Activated gamma-delta T cell treated with Interleukin-2 at 50 U/mL for 16 hours (primary cell): ENCODE measurements at regions not wholly inside any gene's neighbourhood (a gene's known extent, or its start where the extent isn't known, plus 50 kb on each side); places are given as distances from the start of the nearest gene placed in this dataset.

Experiments used
- DNase-seq: peaks from one replicate; pipeline ENCODE4 v3.0.0-alpha.2; 2020

DNA sequence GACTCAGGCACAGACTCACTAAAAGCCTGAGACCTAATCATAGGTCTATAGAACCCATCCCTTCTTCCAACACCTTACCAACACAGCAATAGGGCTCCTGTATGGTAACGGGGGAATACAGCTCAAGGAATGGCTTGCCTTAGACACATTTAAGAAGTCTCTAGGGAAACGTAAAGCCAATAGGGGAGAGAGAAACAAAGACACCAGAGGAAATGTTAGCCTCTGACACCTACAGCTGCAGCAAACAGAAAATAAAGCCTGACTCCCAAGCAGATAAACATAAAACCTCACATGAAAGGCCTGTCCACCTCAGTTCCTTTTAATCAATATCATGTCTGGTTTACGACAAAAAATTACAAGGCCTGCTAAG, 51.1 kb upstream of the NCOA1 start:
- no peak for DNase-seq

GRCh38 chr2:24439280-24439970, 51.6 kb upstream of the NCOA1 start:
- DNase-seq = no peak

- no peak for DNase-seq
These were observed 52.9 kb upstream of the NCOA1 start for GRCh38 chr2:24438106-24438505.

DNA sequence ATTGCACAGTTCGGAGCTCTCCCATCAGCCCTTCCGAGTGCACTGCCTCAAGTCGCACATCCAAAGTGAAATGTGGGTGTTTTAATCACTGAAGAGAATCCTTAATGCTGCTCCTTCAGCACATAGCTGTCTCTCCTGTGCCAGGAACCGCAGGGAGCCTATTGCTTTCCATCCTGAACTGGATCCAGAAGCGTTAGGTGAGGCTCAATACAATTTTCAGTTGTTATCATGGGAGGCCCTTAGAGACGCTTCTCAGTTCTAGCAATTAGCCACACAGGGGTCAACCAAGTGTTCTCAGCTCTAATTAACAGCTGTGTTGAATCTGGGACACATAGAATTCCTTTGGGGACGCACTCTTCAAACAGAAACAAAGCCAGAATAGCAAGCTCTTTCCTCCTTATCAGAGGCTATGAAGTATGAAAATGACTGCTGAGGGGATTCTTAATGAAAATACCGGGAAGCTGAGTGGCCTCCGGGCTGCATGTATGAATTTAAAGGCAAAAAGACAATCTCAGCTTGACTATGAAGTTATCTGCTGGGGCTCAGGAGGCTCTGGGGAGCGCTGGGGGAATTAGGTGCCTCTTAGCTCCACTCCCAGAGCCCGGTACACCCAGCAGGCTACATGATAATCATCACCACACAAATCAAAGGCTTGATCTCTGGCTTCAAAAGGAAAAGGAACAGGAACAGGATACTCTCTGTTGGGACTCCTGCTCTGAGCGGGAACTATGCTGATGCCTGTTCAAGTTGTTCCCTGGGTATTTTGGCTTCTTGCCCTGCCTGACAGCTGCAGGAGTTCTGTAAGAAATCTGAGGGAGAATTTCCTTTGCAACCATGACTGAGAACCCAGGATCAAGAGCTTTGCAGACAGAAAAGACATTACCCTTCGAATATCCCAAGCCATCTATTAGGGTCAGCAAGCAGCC, 55.4 kb upstream of the NCOA1 start:
- no peak for DNase-seq

DNA sequence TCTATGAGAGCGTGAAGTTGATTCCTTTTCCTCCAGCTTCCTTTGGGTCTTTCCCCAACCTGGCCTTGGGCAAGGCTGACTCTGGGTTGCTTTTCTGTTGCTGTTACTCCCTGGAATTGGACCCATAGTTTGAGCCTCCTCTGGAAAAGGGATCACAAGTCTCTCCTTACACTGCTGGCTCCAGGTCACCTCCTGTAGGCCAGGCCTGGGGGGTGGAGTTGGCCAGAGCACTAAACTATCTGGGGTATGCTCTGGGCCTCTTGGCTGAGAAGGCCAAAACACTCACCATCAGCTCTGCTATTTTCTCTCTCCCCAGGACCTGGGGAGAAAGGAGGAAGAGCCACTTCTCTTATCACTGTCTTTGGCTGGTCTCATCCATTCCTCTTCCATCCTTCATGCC, 56.5 kb upstream of the NCOA1 start:
- DNase-seq = no peak

DNA sequence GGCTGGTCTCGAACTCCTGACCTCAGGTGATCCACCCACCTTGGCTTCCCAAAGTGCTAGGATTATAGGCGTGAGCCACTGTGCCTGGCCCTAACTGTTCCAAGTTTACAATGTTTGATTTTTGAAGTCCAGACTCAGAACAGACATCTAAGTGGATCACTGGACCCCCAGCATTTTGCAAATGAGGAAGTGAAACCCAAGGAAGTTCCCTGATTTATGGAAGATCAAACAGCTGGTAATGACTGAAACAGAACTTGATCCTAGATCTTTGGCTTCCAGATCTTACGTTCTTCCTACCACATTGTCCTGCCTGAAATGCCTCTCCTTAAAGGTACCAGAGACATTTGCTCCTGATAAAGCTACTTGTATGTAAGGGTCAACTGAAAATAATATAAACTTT, 58.3 kb upstream of the NCOA1 start:
- no peak for DNase-seq

DNA sequence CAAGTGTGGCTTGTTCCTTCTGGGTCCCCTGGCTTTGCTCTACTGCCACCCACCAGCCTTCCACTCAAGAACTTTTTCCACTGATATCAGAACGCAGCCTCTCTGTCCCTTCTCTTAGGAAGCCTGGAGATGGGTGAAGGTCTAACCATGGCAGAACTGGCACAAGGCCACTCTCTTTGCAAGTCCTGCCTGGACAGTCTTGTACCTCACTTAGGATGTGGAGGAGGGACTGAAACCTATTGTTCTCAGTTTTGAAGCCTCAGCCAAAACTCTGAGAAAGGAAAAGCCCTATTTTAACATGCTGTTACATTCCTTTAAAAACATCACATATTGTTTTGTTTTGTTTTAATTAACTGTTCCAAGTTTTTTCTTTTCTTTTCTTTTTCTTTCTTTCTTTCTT, 58.9 kb upstream of the NCOA1 start:
- no peak for DNase-seq

DNA sequence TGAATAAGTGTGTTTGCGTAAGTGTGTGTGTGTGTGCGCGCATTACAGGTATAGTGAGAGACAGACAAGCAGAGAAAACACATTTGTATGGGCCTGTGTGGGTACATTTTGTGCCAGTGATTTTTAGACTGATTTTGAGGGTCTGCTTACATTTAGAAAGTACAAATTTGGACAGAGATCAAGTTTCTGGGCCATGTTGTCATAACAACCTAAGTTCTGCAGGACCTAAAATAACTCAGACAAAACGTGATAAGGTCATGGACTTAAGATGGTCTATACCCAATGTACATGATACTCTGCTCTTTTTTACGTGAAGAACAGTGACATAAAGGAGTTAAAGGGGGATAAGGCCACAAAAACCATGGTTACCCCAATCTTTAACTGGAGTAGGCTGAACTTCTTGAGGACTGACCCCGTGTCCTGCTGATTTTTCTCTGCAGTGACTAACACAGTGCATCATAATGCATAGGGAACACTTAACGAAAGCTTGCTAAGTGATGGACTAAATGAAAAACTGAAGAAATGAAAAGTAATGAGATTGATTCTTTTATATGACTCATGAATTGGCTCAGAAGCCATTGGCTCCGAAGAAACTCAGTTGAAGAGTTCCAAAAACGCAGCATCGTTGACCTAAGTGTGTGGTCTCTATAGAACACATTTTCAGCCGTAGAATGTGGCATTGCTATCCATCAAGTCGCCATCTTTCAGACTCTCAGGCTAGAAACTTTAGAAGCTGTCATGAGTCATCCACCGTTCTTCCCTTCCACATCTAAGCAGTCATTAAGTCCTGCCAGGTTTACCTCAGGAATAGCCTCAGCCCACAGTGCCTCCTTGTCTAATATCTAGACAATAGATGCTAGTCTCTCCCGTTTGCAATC, 61.6 kb upstream of the NCOA1 start:
- no peak for DNase-seq

- DNase-seq = no peak
These were observed 64.1 kb upstream of the ITSN2 start for GRCh38 chr2:24424387-24424786.

GRCh38 chr2:24423095-24423494, 62.8 kb upstream of the ITSN2 start:
- no peak for DNase-seq

DNA sequence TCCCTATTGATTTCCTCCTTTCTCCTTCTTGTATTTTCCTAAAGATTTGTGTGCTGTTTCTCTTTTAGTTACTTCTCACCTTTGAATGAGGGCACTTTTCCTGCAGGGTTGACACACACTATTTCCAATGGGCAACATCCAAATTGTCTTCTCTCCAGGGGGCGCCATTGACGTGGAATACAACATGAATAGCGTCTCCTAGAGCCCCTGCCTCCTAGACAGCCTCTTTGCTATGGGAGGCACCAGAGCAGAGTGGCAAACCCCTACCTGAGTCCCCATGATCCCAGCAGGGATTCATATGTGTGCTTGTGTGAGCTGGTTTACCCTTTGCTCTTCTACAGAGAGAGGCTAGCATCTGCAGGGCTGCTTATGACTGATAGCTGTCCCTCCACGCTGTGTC, 61.3 kb upstream of the ITSN2 start:
- DNase-seq = peak; percentile 53

DNA sequence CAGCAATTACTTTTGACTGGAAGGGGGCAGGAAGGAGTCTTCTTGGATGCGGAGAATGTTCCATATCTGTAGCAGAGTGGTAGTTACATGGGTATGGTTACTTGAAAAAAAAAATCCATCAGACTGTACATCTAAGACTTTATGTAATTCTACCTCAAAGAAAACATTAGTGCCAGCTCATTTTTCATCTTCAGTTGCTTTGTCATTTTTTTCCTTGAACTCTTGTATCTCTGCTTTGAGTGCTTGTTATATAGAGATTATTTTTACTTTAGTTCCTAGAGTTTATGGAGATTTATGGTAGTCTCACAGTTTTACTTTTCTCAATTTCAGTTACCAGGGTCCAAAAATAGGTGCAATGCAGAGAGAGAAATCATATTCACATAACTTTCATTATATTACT, 60.0 kb upstream of the ITSN2 start:
- DNase-seq = no peak

GRCh38 chr2:24418166-24418841, 58.0 kb upstream of the ITSN2 start:
- no peak for DNase-seq

DNA sequence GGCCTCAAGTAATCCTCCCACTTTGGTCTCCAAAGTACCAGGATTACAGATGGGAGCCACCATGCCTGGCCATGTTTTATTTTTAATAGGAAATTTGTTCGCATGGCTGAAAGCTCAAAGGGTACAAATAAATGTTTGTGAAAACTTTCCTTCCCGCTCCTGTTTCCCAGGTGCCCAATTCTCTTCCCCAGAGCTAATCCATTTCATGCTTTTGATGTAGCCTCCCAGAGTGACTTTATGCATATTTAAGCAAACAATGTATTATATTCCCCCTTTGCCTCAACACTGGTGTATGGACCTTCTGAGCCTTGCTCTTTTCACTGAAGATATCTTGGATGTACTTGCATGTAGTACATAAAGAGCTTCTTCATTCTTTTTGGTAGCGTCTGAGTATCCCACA, 52.5 kb upstream of the ITSN2 start:
- DNase-seq = no peak

- DNase-seq = no peak
These were observed 51.3 kb upstream of the ITSN2 start for GRCh38 chr2:24411488-24412151.

- DNase-seq = no peak
These were observed 50.6 kb upstream of the ITSN2 start for GRCh38 chr2:24410976-24411375.

DNA sequence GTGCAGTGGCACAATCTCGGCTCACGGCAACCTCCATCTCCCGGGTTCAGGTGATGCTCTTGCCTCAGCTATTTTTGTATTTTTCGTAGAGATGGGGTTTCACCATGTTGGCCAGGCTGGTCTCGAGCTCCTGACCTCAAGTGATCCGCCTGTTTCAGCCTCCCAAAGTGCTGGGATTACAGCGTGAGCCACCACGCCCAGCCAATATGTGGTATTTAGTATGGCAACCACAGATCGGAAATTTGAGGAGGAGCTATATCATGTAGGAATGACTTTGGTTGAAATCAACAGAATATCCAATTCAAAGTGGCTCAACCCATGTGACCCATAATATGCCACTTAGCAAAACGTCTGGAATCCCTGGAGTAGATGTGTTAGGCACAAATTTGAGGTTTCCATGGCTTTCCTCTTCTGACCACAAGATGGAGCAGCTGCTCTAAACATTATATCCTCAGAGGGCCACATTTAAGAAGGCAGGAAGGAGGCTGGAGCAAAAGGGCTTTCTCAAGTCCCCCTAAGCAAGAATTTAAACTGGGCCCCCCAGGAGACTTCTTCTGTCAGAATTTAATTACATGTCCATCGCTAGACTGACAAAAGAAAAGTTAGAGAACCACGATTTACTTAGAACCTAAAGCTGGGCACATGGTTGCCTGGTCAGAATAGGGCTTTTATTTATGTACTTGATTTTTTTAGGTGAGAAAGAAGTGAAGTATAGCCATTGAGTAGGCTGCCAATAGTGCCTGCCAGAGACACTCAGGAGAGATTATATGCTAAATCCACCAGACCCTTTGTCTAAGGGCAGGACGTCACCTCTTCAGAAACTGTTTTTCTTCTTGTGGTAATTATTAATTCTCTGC, 49.6 kb upstream of the ITSN2 start:
- DNase-seq = peak; percentile 33
